ENCODE measurements at regions not wholly inside any gene's neighbourhood (a gene's known extent, or its start where the extent isn't known, plus 50 kb on each side); places are given as distances from the start of the nearest gene placed in this dataset.

GRCh38 chr6:147829418-147829817 lies 320.9 kb downstream of the SAMD5 start:
- no peak for TF ChIP-seq GABPA (IDR thresholded peaks at IDR 0.05; ENCODE audit: borderline replicate concordance, insufficient read depth, low read length)
- TF ChIP-seq POLR2AphosphoS5 (IDR thresholded peaks at IDR 0.05; ENCODE audit: low read depth, low read length): no peak
- no peak for TF ChIP-seq RBBP5 (IDR thresholded peaks at IDR 0.05; ENCODE audit: borderline replicate concordance, low read depth, low read length)
- no peak for TF ChIP-seq CTCF (IDR thresholded peaks at IDR 0.05; ENCODE audit: control extremely low read depth in 1 of 3, insufficient read depth in 1 of 3, low read depth in 1 of 3, low read length in 3 of 3)
- TF ChIP-seq CBX8 (IDR thresholded peaks at IDR 0.05; ENCODE audit: borderline replicate concordance, low read depth, low read length): no peak
- no peak for TF ChIP-seq POLR2A (IDR thresholded peaks at IDR 0.05; ENCODE audit: control extremely low read depth in 1 of 2, low read depth in 2 of 2, low read length in 2 of 2)
- TF ChIP-seq MAX (IDR thresholded peaks at IDR 0.05): no peak
- no peak for TF ChIP-seq FOSL1 (IDR thresholded peaks at IDR 0.05; ENCODE audit: insufficient read depth, low read depth, low read length)
- no peak for TF ChIP-seq TAF7 (optimal IDR thresholded peaks at IDR 0.05; ENCODE audit: borderline replicate concordance, low read depth, low read length)
- TF ChIP-seq SRF (IDR thresholded peaks at IDR 0.05; ENCODE audit: low read depth, low read length): no peak
- no peak for TF ChIP-seq SP2 (IDR thresholded peaks at IDR 0.05; ENCODE audit: low read length)
- TF ChIP-seq RXRA (IDR thresholded peaks at IDR 0.05; ENCODE audit: insufficient read depth, low read depth, low read length): no peak
- no peak for TF ChIP-seq CHD2 (IDR thresholded peaks at IDR 0.05; ENCODE audit: low read length)
- TF ChIP-seq ATF3 (IDR thresholded peaks at IDR 0.05; ENCODE audit: insufficient read depth, low read depth, low read length): no peak

Measured in H1 (cell line).